ENCODE measurements at regions not wholly inside any gene's neighbourhood (a gene's known extent, or its start where the extent isn't known, plus 50 kb on each side); places are given as distances from the start of the nearest gene placed in this dataset.
"Not testable (repeated sequence)": the region's sequence is repeated elsewhere in the genome, so short reads cannot be mapped to it uniquely, and the experiment has no call there.

DNA sequence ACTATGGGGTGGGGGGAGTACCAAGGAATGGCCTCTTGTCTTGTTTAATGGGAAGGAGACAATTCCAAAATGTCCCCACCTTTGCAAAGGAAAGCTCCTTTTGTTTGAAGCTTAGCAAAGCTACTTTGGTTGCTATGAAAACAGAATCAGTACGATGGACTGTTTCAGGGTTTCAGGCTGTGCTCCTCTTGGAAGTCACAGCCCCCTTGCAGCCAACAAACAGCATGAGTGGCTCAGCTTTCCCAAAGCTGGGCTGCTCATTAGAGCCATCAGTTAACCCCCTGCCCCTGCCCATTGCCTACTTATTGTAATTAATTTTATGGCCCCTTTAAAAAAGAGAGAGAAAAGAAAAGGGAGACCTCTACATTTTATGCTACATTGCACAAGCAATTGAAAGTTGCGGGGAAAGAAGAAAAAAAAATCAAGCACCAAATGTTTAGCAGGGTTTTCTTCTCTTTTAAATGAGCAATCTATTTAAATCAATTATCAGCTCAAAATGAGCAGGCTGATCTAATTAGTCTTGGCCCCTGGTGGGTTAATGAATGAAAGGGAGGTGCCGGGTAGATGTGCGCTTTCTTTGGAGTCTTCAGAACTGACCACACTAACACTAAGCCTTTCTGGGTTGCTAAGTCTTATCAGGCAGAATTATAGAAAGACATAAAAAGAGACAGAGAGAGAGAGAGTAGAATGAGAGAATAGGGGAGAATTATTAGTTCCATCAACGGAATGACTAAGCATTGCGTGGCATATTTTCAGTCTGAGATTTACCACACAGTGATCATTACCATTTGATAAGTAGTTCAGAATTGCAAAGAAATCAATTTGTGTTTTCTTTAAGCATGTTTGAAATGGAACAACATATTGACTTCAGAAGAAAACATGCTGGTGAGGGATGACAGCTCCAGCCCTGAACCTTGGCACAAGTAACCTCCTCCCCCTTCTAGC, 284.9 kb downstream of the INSIG2 start:
- DNase-seq = no peak

DNA sequence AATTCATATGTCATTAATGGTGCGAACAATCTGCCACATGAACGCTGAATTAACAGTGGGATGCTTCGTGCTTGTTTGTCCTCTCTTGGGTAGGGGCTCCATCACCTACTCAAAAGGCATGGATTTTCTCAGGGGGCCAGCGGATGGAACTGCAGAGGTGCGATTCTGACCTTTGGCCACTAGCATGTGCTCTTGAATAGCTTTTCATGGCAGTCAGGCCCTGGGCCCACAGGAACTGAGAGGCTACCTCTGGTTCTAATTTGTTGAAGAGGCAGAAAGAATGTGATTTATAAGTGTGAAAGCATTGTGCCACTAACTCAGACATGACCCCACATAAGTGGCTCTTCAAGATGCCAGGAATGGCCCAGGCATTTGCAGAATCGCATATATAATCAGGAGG, 283.2 kb downstream of the INSIG2 start:
- no peak for DNase-seq

DNA sequence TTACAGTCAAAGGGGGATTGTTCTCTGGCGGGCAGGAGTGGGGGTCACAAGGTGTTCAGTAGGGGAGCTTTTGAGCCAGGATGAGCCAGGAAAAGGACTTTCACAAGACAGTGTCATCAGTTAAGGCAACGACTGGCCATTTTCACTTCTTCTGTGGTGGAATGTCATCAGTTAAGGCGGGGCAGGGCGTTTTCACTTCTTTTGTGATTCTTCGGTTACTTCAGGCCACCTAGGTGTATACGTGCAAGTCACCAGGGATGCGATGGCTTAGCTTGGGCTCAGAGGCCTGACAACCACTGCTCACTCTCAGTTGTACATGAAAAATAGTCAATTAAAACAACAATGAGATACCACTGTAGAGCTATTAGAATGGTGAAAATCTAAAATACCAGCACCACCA, 281.2 kb downstream of the INSIG2 start:
- not testable (repeated sequence) for DNase-seq

DNA sequence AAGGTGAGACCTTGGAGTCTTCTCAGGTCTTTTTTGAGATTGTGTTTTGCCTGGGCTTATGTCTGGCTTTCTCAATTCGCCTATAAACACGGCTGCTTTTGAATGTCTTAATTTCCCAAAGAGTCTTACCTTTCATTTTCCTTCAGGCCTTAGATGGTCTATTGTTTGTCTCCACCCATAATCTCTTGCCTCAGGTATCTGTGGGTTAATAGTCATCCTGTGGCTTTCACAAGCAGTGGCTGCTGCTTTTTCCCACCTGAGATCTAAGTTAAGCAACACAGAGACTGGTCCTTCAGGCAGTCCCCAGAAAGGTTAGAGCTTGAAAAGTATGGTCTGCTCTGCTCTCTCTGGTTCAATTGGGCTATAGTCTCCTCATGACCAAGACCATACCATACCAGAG, 275.3 kb downstream of the INSIG2 start:
- DNase-seq = no peak

DNA sequence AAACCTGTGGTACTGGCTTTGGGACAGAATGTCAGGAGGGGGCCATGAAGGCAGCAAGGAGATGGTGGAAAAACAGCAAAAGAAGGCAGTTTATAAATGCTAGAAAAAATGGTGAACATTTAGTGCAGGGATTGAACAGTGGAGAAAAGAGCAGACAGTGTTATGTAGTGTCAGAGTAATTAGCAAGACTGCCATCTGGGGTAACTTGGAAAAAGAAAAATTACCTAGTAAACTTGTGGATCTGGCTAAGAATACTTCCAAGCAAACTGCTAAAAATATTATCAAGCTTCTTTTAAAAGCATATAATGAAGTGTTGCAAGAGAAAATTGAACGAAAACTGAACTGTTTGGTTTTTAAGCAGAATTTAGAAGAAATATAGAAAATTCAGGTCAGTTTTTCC, 267.8 kb downstream of the INSIG2 start:
- no peak for DNase-seq

DNA sequence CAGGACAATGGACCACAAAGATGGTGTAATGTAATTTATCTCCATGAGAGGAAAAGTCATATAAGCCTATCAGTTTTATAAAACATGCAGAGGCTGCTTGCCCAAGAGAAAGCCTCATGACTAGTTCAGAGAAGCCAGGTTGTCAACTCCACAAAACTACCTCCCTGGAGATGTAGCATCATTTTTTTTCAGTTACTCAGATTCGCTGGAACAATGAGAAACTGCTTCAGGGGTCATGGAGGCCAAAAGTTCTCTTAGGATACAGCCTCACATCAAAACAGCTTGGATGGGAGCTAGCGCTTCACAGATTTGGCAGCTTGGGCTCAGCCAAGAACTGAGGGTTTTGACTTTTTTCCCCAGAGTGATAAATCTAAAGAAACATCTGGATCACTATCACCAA, 263.5 kb downstream of the INSIG2 start:
- no peak for DNase-seq

DNA sequence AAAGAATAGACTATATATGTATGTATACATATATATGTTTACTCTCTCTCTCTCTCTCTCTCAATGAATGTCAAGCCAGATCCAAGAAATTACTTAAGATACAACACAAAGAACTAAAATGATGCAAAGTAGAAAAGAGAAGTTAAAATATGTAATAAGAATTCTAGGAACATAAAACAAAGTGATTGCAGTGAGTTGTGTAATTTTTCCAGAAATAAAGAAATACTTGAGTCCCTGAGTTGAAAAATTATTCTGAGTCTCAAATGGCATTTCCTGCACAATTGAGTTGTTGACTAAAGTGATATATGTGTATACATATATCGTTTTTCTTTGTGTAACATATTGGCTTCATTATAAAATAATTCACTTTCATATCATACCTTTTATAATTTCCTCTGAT, 262.4 kb downstream of the INSIG2 start:
- no peak for DNase-seq

DNA sequence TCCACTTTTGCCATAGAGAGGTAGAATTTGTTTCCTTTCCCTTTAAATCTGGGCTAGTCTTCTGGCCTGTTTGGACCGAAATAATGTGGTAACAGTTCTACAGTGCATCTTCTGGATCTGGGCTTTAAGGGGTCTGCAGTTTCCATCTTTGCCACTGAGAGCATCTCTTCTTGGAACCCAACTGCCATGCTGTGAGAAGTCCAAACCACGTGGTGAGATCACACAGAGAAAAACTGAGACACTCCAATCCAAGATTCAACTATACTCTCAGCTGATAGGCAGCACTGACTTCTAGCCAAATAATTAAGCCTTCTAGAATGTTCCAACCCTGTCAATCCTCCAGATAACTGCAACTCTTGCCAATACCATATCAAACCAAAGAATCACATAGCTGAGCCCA, 261.1 kb downstream of the INSIG2 start:
- DNase-seq = no peak

DNA sequence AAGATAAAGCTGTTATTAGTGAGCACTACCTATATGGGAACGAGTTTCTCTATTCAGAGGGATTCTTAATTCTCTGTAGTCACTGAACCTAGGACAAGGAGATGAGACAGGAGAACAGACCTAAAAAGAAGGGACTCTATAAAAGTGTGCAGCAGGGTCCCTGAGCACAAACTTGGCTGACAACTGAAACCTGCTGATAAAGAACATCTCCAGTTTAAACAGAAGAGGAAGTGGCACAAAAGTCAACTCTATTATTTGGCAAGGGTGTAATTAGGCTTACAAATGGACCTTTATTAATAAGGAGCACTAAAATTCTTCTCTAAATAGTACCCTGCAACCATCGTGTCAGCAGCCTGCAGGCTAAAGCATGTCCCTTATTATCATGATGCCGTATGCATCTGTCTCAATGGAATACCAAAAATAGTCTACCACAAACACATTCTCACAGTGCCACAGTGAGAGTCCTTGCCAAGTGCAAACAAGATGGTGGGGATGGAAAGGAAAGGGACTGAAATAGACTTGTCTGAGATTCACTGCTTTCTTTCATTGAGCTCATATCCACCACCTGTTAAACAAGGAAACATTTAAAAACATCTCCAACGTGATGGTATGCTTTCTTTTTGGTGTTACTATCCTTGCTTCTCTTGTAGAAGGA, 260.2 kb downstream of the INSIG2 start:
- no peak for DNase-seq

DNA sequence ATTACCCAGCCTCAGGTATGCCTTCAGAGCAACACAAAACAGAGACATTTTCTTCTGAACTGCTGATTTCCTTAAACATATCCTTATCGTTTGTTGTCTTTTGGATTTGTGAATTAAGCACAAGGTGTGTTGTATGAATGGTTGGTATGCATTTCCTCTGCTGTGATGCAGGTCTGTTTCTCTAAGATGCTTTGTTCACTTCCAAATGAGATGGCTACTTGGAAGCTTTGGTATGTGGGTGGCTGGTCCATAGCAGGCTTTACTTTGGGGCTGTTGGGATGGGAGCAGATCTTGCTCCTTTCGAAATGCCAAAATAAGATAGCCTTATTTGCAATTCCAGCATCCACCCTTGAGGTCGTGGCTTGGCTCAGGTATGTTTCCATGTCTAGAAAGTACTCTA, 257.2 kb downstream of the INSIG2 start:
- DNase-seq = no peak

DNA sequence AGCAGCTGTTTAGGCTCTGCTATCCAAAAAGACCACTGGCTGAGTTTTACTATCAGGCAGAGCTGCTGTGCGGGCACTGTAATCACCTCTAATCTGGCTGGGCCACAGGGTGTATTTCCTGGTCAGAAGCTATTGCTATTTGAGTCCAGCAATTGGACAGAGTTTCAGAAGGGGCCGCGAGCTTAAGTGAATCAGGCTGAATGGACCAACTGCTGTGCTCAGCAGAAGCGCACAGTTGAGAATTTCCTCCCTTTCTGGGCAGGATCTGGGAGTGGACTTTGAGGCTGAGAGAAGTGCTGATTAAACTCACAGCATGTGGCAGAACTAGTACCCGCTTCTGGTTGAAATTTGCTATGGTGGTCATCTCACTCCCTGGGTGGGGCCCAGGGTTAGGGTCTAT, 251.8 kb downstream of the INSIG2 start:
- DNase-seq = no peak

DNA sequence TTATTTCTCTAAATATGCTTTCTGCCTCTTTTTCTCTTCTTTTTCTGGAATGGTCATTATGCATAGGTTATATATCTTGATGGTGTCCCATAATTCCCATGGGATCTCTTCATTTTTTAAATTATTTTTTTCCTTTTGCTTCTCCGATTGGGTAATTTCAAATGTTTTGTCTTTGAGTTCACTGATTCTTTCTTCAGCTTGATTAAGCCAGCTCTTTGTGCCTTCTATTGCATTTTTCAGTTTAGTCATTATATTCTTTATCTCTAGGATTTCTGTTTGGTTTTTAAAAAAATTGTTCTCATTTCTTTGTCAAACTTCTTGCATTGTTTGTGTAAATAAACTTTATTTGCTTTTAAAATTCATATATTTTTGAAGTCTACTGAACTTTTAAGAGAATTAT, 251.1 kb downstream of the INSIG2 start:
- DNase-seq = no peak

DNA sequence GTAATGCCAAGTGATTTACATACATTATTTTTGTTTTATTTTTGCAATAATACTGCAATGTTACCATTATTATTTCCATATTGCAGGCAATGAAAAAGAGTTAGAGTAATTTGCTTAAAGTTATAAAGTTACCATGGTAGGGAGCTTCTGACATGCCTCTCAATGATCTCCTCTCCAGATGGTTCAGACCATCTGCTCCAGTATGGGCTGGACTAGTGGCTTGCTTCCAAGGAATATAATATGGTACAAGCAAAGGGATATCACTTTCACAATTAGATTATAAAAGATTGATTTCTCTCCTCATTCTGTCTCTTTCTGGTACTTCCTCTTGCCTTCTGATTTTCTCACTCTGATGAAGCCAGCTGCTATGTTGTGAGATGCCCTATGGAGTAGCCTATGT, 245.4 kb downstream of the INSIG2 start:
- no peak for DNase-seq

DNA sequence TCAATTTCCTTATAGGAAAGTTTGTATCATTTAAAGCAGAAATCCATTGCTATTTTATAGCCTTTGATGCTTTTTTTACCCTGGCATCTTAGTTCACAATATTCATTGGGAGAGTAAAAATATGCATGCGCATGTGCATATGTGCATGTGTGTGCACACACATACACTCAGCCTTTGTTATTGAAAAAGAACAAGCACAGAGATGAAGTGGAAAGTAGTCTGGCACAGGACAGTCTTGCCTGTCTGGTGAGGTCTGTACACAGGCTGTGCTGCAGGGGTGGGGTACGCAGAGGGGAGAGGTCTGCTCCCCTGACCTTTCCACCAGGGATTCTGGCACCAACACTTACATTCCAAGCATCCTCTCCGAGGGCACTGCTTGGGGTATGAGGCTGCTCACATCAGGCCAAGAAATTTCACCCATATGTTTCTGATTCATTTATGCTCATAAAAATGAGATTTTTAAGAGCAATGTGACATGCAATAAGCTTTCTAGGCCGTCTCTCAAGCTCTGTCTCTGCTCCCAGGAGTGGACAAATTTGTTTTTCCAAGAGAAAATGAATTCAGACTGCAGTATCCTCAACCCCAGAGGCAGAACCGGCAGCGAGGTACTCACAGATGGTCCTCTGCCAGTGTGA, 237.2 kb downstream of the INSIG2 start:
- no peak for DNase-seq

DNA sequence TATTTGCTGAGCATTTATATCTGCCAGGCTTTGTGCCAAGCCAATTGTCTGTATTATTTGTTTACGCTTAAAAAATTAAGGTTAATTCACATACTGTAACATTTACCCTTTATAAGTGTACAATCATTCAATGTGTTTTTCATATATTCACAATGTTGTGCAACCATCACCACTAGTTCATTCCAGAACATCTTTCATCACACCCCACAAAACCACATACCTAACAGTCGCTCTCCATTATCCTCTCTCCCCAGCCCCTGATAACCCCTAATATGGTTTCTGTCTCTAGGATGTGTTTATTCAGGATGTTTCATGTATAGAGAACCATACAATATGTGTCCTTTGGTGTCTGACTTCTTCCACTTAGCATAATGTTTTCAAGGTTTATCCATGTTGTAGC, 234.1 kb downstream of the INSIG2 start:
- no peak for DNase-seq

DNA sequence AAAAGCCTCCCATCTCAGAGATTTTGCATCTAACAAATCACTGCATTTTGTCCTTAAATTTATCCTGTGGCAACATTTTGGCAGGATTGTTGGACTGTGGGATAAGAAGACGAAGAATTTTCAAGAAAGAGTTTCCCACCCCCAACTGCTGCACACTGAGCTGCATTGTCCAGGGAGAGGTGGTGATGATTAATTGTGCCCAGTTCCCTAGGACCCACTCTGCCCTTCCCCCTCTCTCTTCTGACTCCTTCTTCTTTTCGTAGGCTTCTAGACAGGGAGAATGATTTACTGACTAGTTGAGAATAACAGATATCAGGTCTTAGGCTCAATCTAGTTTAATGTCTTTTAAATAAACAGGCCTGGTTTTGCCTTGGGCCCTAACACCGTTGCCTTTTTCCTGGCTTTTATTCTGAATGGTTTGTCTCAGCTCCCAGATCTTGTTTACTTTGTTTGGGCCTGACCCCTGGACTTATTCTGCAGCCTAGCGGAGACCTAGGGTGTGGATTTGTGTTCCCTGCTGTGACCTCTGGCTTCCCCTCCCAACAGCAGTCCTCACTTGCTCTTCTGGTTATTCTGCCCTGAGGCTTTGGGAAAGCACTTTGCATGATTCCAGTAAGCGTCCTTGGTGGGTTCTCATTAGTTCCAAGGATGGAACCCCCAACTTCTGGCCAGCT, 233.3 kb downstream of the INSIG2 start:
- no peak for DNase-seq

DNA sequence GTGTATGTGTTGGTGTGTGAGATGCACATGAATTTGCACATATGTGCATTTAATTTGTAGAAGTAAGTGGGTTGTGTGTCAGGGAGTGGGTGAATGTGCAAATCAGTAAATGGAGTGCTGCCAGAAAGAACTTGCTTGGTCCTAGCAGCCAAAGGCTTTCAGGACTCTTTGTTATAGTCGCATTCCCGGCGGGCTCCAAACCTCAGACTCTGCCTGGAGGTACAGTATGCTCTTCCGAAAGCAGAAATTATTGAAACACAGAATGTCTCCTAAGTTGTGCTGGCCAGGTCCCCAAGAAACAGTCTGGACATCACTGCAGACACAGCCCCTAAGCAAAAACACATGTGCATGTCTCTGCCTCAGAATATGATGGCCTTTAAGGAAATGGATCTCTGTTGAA, 232.4 kb downstream of the INSIG2 start:
- DNase-seq = no peak

DNA sequence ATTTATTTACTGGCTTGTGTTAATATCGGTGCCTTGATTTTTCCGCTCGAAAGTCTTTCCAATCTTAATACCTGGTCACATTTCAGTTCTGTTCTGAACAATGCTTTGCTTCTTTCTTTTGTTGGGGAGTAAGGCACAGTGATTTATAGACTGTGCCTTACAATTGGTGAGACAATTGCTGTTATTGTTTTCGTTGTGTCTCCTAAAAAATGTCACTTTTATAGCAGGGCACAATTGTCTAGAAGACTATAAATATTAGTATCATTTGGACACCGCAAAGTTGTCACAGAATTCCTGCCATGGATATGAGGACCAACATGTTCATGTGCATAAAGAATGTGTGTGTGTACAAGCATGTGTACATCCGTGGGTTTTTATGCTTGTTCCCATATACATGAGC, 231.9 kb downstream of the INSIG2 start:
- no peak for DNase-seq

DNA sequence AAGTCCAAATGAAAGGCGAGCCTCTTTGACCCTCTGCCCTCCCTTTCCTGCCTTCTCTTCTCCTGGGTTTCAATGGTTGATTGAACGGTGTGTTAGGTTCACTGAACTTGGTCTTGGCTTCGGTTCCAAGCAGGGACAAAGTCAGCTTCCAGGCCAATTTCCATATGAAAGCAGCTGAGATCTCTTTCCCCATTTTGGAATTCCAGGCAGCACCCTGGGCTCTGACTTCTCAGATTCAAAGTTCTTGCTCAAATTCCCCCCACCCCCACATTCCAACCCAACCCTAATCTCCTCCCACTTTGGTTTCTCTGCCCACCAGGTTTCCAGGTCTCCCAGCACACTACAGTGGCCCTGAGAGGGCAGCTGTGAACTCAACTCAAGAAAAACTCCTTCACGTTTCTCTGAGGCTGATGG, 231.0 kb downstream of the INSIG2 start:
- DNase-seq = no peak

DNA sequence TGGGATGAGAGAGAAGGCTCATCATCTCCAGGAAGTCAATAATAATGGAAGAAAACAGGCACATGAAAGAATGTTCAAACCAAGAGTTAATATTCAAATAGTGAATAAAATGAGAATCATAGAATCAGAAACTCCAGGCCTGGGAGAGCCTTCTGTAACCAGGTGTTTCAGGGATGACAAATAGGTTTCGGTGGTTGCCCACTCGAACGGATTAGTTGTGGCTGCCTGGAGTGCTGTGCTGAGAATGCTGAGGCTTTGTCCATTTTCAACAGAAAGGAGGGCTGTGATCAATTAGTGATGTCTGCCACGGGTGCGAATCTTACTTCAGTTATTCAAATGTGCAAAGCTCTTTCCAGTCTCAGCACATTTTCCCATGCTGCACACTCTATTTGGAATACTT, 227.3 kb downstream of the INSIG2 start:
- no peak for DNase-seq

DNA sequence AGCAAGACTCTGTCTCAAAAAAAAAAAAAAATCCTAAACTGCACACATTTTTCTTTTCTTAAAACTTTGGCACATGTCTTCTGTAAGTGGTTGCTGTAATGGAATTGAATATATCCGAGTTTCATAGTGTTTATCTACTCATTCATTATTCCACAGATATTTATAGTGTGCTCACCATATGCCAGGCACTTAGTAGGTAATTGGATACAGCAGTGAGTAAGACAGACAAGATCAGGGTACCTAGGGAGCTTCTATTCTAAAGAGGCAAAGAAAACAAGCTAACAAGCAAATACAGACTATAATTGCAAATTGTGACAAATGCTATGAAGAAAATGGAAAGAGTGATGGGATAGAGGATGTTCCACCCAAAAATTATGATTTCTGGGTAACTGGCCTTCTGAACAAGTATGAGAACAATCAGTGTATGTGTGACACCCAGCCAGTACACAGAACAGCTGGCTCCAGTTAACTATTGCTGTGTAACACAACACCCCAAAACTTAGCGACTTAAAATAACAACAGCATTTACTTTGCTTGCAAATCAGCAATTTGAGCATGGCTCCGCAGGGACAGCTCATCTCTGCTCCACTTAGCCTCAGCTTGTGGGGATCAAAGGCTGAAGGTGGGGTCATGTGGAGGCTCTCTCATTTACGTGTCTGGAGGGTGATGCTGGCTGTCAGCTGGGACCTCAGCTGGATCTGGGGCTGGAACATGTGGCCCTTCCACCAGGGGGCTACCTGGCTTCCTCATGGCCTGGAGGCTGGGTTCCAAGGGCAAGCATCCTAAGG, 224.9 kb downstream of the INSIG2 start:
- DNase-seq = no peak

DNA sequence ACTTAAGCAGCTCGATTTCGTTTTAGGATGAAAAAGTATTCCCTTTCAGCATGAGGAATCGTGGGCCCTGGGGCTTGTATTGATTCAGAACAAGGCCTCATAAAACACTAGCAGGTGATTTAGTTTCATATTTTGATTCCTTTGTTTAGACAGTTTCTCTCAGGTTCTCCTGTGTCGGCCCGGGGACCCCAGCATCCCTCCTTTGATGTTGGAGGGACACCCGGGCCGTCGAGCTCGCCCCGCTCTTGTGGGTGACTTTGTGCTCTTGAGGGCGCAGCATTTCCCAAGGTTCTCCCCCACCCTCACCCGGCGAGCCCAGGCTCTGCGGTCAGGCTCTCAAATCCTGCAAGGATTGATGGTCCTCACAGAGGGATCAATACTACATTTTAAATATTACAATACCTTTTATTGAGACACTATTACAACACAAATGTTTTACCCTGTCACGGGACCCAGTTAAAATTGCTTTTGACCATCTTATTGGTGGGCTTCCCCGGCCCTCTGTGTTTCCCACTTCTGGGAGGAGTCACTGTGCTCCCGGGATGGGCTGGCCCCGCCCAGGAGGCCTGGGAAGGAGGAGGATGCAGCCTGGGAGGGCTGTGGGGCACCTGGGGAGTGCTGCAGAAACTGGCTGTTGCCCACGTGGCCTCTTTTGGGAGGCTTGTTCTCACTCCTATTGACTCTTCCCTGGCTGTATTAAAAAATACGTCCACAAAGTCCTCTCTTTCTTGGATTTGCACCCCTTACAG, 222.6 kb downstream of the INSIG2 start:
- DNase-seq = no peak

All from NCI-H1436 treated with DMSO at 0.1 percent for 48 hours (cell line).